ENCODE measurements at regions not wholly inside any gene's neighbourhood (a gene's known extent, or its start where the extent isn't known, plus 50 kb on each side); places are given as distances from the start of the nearest gene placed in this dataset.
A peak's percentile ranks its signal among the peaks of the same experiment; 100 is the strongest.

GRCh38 chr10:83164156-83164555 lies 975.2 kb upstream of the GHITM start:
- no peak for DNase-seq (ENCODE audit: low read depth, low spot score)

DNA sequence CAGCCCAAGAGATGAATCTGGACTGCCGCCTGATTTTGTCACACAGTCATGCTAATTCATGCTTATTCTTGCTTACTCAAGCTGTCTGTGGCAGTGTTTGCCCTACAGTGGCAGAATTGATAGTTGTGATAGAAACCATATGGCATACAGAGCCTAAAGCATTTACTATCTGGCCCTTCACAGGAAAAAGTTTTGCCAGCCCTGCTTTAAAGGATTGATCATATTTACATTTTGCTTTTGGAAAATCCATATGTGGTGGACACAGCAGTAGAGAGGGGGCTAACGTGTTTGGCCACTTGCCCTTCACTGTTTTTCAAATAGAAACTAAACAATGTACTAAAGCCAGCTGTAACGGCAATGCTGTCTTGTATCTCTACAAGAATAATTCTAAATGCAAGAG lies 974.0 kb upstream of the GHITM start:
- no peak for DNase-seq (ENCODE audit: low read depth, low spot score)

DNA sequence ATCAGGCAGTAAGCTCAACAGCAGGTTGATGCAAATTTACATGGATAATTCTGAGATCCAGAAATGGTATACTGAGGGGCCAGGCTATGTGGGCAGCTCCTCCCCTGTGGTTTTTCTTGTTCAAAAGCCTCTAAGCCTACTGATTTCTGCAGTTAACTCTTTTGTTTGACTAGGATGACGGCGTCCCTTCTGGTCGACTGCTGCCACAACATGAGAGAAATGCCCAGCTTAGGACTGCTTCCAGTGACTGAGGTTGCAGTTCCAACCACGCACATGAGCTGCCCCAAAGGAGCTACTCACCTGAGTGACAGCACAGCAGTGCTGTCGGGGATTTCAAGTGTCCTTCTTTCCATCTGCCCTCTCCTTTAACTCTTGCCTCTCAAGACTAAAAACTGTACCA lies 973.0 kb upstream of the GHITM start:
- DNase-seq (ENCODE audit: low read depth, low spot score): peak; percentile 57

GRCh38 chr10:83167081-83167480 lies 972.2 kb upstream of the GHITM start:
- DNase-seq (ENCODE audit: low read depth, low spot score): no peak

- DNase-seq (ENCODE audit: low read depth, low spot score): no peak
Observed at GRCh38 chr10:83176901-83177300, 962.4 kb upstream of the GHITM start.

DNA sequence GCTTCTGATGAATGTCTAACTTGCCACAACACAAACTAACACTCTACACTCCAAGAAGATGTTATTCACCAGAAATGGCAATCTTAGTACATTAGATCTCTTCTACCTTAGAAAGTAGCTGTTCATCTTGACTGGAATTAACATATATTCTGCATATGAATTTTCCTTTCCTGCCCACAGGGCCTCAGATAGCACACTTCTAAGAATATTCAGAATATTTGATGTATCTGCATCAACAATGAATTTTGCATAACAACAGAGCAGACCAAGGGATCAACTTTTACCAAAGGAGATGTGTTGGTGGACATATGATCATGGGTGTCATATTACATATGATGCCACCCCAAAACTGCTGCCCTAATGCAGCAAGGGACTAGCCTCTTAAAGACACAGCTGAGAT lies 960.8 kb upstream of the GHITM start:
- DNase-seq (ENCODE audit: low read depth, low spot score): no peak

- DNase-seq (ENCODE audit: low read depth, low spot score): no peak
Observed at GRCh38 chr10:83179371-83179770, 959.9 kb upstream of the GHITM start.

DNA sequence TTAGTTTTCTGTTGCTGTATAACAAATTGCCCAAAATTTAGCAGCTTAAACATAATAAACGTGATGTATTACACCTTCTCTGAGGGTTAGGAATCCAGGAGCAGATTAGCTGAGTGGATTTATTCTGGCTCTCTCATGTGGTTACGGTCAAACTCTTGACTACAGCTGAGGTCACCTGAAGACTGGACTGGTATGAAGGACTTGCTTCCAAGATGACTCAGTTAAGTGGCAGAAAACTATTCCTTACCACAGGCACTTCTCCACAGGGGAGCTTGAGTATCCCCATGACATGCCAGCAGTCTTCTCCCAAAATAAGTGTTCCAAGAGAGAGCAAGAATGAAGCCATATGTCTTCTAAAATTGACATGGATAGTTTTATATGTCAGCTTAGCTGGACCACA lies 957.2 kb upstream of the GHITM start:
- no peak for DNase-seq (ENCODE audit: low read depth, low spot score)

DNA sequence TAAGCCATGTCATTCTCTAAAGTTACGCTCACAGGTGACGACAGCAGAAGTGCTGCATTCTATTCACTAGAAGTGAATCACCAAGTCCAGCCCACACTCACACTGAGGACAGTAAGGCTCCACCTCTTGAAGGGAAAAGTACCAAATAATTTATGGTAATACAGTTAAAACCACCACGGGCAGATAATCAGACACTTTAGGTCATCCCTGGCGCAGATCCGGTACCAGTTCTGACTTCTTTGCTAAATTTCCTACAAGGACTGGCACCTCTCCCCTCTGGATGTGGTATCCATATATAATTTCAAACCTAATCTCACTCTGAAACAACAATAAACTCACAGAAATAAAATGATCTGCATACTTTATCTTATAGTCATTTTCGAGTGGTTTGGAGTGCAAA lies 954.7 kb upstream of the GHITM start:
- DNase-seq (ENCODE audit: low read depth, low spot score): no peak

GRCh38 chr10:83190614-83191013 lies 948.7 kb upstream of the GHITM start:
- no peak for DNase-seq (ENCODE audit: low read depth, low spot score)

GRCh38 chr10:83193026-83193425 lies 946.3 kb upstream of the GHITM start:
- DNase-seq (ENCODE audit: low read depth, low spot score): no peak

- DNase-seq (ENCODE audit: low read depth, low spot score): no peak
Observed at GRCh38 chr10:83195021-83195420, 944.3 kb upstream of the GHITM start.

DNA sequence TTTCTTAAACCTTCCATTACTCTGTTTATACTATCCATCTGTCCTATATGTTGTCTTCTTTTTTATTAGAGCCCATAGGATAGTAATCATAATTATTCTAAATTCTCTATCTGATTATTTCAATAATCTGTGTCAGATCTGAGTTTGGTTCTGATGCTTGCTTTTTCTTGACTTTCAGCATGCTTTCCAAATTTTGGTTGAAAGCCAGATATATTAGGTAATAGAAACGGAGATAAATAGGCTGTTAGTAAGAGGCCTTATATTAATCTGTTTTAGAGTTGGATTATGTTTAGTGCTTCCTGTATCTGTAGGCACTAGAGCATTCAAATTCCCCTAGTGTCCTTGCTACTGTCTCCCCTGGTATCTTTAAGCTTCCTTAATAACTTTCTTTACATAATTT lies 939.9 kb upstream of the GHITM start:
- no peak for DNase-seq (ENCODE audit: low read depth, low spot score)

GRCh38 chr10:83205861-83206260 lies 933.4 kb upstream of the GHITM start:
- DNase-seq (ENCODE audit: low read depth, low spot score): no peak

GRCh38 chr10:83212632-83213334 lies 926.5 kb upstream of the GHITM start:
- no peak for DNase-seq (ENCODE audit: low read depth, low spot score)

GRCh38 chr10:83214136-83214535 lies 925.2 kb upstream of the GHITM start:
- no peak for DNase-seq (ENCODE audit: low read depth, low spot score)

- DNase-seq (ENCODE audit: low read depth, low spot score): no peak
Observed at GRCh38 chr10:83218205-83218604, 921.1 kb upstream of the GHITM start.

DNA sequence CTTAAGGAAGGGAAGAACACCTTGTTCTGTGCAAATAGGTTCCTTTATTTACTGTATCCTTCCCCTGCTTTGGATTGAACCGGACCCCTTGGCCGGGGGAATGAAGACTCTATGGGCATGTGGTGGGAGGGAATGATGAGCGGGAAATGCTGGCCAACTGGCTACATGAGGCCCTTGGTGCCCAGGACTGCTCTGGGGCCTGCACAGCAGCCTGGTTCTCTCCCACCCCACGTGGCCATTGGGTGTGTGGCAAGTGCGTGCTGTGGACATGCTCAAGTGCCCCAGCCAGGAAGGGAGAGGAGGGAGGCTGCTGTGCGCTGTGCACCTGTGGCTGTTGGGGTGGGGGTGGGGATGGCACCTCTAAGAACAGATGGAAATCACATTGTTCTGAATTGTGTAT lies 917.0 kb upstream of the GHITM start:
- no peak for DNase-seq (ENCODE audit: low read depth, low spot score)

- no peak for DNase-seq (ENCODE audit: low read depth, low spot score)
Observed at GRCh38 chr10:83222832-83223742, 916.2 kb upstream of the GHITM start.

DNA sequence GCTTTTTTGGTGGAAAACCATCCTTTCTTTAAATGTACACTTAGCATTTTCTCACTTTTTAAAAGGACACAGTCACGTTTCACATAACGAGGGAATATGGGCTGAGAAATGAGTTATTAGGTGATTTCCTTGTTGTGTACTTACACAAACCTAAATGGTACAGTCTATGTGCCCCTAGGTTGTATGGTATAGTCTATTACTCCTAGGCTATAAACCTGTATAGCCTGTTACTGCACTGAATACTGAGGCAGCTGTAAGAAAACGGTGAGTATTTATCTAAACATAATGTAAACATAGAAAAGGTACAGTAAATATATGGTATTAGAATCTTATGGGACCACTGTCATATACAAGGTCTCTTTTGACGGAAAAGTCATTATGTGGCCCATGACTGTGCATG lies 913.5 kb upstream of the GHITM start:
- DNase-seq (ENCODE audit: low read depth, low spot score): no peak

DNA sequence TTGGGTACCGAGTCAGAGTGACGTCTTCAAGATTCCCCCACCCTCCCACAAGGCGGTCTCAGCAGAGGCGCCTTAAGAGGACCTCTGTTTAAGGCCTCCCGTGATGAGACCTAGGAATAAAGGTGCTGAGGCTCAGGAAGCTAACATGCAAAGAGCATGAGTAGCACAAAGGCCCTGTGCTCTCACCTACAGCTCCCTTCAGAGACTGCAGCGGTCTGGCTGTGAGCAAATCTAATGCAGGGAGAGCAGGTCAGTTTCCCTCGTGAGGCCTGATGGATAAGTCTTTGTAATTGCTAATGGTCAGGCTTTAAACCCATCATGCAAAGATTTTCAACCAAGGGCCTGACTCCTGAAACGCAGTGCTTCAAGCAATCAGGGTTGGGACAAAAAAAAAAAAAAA lies 909.3 kb upstream of the GHITM start:
- DNase-seq (ENCODE audit: low read depth, low spot score): no peak

DNA sequence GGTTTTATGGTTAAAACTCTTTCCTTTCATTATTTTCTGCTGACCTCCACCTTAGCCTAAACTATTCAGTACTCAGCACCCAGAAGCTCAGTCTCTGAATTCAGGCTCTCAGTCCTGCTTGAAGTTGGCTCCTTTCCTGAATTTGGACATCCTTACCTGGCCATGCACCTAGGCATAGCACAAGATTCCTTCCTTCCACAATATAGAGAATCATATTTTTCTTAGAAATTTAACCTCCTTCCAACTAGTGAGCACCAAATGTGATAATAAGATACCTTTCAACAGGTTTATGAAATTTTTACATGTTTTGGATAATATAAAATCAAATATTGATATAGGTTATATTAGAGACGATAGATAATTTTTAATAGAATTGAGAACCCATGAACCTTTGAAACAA lies 905.6 kb upstream of the GHITM start:
- DNase-seq (ENCODE audit: low read depth, low spot score): no peak

- no peak for DNase-seq (ENCODE audit: low read depth, low spot score)
Observed at GRCh38 chr10:83248106-83248631, 891.1 kb upstream of the GHITM start.
